ENCODE measurements at regions not wholly inside any gene's neighbourhood (a gene's known extent, or its start where the extent isn't known, plus 50 kb on each side); places are given as distances from the start of the nearest gene placed in this dataset.

- TF ChIP-seq CTCF (IDR thresholded peaks at IDR 0.05; ENCODE audit: insufficient read depth, low read depth, low read length, missing control alignments) = no peak
- no peak for DNase-seq (ENCODE audit: low read depth)
- H3K4me3 ChIP-seq (ENCODE audit: low read length) = no peak overlapping the region
These were observed 712.5 kb downstream of the DCDC2C start for GRCh38 chr2:4415810-4416413.

GRCh38 chr2:4416431-4416830 is 713.1 kb downstream of the DCDC2C start:
- H3K4me3 ChIP-seq (ENCODE audit: low read length) = no peak overlapping the region
- TF ChIP-seq CTCF (IDR thresholded peaks at IDR 0.05; ENCODE audit: insufficient read depth, low read depth, low read length, missing control alignments) = no peak
- no peak for DNase-seq (ENCODE audit: low read depth)

- no peak for DNase-seq (ENCODE audit: low read depth)
- no peak overlapping the region for H3K4me3 ChIP-seq (ENCODE audit: low read length)
- TF ChIP-seq CTCF (IDR thresholded peaks at IDR 0.05; ENCODE audit: insufficient read depth, low read depth, low read length, missing control alignments) = no peak
These were observed 714.4 kb downstream of the DCDC2C start for GRCh38 chr2:4417771-4418170.

- no peak for DNase-seq (ENCODE audit: low read depth)
- H3K4me3 ChIP-seq (ENCODE audit: low read length) = no peak overlapping the region
- no peak for TF ChIP-seq CTCF (IDR thresholded peaks at IDR 0.05; ENCODE audit: insufficient read depth, low read depth, low read length, missing control alignments)
These were observed 716.7 kb downstream of the DCDC2C start for GRCh38 chr2:4420032-4420431.

GRCh38 chr2:4424153-4424552 is 720.8 kb downstream of the DCDC2C start:
- no peak overlapping the region for H3K4me3 ChIP-seq (ENCODE audit: low read length)
- no peak for DNase-seq (ENCODE audit: low read depth)
- no peak for TF ChIP-seq CTCF (IDR thresholded peaks at IDR 0.05; ENCODE audit: insufficient read depth, low read depth, low read length, missing control alignments)

- no peak overlapping the region for H3K4me3 ChIP-seq (ENCODE audit: low read length)
- TF ChIP-seq CTCF (IDR thresholded peaks at IDR 0.05; ENCODE audit: insufficient read depth, low read depth, low read length, missing control alignments) = no peak
- no peak for DNase-seq (ENCODE audit: low read depth)
These were observed 723.7 kb downstream of the DCDC2C start for GRCh38 chr2:4427083-4427482.

- DNase-seq (ENCODE audit: low read depth) = no peak
- H3K4me3 ChIP-seq (ENCODE audit: low read length) = no peak overlapping the region
- no peak for TF ChIP-seq CTCF (IDR thresholded peaks at IDR 0.05; ENCODE audit: insufficient read depth, low read depth, low read length, missing control alignments)
These were observed 742.4 kb downstream of the DCDC2C start for GRCh38 chr2:4445821-4446220.

Measured in epithelial cell of esophagus (primary cell).